GM10266 (cell line): ENCODE measurements at regions not wholly inside any gene's neighbourhood (a gene's known extent, or its start where the extent isn't known, plus 50 kb on each side); places are given as distances from the start of the nearest gene placed in this dataset.

Experiments used
- DNase-seq: peaks from one replicate; pipeline ENCODE4 v3.0.0; 2012; ENCODE audit errors: extremely low spot score
- TF ChIP-seq, protein P1 (sequence below): IDR thresholded peaks from 2 replicates; pipeline ENCODE4 v1.5.1; 2012; ENCODE audit warnings: mild to moderate bottlenecking, low read depth; ENCODE audit not compliant: control insufficient read depth, insufficient read depth; ENCODE audit errors: missing control alignments

DNA sequence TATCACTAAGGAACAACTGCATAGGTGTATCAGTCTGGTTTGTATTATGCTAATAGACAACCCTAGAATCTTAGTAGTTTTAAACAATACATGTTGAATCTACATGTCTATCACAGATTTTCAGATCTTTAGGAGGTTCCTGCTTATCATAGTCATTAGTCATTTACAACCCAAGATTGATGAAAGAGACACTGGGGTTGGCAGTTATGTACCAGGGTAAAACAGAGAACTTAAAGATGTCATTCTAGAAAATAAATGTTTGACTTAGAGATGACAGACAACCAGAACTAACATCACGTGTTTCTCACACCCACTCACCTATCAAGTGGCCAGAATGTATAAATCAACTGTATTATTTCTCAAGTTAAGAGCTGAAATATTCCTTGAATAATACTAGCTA is 181.9 kb downstream of the PABPC4L start:
- TF ChIP-seq, protein P1, sequence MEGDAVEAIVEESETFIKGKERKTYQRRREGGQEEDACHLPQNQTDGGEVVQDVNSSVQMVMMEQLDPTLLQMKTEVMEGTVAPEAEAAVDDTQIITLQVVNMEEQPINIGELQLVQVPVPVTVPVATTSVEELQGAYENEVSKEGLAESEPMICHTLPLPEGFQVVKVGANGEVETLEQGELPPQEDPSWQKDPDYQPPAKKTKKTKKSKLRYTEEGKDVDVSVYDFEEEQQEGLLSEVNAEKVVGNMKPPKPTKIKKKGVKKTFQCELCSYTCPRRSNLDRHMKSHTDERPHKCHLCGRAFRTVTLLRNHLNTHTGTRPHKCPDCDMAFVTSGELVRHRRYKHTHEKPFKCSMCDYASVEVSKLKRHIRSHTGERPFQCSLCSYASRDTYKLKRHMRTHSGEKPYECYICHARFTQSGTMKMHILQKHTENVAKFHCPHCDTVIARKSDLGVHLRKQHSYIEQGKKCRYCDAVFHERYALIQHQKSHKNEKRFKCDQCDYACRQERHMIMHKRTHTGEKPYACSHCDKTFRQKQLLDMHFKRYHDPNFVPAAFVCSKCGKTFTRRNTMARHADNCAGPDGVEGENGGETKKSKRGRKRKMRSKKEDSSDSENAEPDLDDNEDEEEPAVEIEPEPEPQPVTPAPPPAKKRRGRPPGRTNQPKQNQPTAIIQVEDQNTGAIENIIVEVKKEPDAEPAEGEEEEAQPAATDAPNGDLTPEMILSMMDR: no peak
- DNase-seq: no peak

DNA sequence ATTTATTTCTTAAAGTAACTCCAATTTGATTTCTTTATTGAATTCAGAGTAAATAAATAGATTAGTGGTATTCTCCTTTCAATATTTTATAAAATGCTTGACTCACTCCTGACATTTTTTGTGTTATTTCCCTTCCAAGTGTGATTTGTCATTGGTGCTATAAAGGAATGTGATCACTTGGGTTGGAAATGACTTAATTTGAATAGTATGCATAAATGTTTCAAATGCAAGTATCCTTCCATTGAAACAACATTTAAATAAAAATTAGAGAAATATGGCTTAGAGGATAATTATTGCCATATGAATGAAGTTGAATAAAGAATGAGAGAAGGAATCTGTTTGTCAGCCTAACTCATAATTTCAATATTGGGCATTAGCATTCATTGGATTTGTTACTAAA is 182.7 kb downstream of the PABPC4L start:
- no peak for DNase-seq
- TF ChIP-seq, protein P1: no peak

DNA sequence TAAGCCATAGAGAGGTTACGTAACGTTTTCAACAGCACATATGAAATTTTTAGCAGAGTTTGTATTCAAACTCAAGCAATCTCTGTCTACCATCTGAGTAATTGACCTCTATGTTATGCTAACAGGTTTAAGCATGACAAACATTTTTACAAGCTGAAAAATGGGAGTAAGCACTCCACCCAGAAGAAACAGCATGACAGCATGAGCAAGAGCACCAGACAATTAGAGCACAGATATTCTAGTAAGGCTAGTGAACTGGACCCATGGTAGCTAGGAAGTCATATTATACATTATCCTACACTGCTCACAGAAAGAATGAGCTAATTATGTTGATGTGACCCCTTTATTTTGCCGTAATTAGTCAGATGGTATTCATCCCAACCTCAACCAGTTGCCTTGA is 200.5 kb downstream of the PABPC4L start:
- no peak for DNase-seq
- TF ChIP-seq, protein P1: no peak

DNA sequence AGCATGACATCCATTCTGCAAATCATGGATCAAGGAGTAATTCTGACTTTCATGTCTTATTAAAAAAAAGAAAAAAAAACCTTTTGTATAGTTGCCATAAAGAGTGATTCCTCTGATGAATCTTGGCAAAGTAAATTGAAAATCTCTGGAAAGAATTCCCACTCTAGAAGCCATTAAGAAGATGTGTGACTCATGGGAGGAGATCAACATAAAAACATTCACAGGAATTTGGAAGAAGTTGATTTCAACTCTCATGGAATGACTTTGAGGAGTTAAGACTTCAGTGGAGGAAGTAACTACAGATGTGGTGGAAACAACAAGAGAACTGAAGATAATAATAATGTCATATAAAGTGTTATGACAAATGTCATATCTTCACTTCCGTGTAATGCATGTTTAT is 204.2 kb downstream of the PABPC4L start:
- TF ChIP-seq, protein P1: no peak
- DNase-seq: no peak

DNA sequence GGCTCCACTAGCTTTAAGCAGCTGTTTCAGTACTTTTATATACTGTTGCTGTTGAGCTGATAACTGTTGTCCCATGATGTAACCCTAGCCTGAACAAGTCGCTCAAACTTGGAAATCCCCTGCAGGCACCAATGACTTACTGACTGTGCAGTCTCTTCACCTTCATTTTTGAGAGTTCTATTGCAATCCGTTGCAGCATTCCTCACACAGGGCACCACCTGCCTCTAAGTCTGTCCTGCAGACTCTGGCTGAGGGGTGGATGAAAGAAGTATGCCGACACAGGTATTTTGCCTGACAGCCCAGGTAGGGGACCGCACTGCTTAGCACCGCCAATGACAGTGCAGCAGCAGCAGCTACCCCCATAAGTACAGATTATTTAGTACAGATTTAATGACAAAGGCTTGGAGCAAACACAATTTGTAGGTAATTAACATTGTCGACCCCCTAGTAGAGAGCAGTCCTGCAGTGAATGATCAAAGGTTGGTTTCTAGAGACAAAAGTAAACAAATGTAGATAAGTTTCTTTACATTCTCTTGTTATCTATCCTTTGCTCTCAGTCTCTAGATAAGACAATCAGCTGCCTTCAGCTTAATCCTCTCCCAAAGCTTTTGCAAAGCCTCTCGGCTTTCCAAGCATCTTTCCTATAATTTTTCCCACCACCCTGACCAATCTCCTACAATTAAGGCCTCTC is 205.0 kb downstream of the PABPC4L start:
- no peak for DNase-seq
- TF ChIP-seq, protein P1: no peak

DNA sequence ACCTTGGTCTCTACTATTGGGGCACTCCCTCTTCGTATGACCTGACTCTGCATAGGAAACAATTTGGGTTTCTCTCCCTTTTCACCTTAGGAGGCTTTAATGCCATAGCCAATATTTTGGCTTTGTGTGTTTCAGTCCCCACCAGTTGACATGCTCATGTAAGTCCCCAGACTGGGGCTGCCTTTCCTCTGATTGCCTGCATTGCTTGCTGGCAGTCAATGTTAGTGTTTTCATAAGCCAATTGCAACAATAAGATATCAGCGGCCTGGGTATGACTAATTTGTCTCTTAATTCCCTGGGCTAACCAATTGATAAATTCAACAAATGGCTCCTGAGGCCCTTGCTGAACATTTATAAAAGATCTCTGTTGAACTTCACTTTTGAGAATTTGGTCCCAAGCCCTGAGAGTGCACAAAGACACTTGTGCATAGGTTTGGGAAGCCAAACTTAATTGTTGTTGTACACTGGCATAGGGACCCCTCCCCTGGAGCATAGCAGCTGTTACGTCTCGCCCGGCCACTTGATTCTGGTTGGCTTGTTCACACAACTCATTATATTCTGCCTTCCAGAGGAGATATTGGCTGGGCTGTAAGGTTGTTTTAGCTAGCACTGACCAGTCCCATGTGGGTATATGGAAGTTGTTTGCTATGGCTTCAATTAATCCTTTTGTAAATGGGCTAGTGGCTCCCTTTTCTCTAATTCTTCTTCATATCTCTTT is 206.2 kb downstream of the PABPC4L start:
- no peak for DNase-seq
- TF ChIP-seq, protein P1: no peak

DNA sequence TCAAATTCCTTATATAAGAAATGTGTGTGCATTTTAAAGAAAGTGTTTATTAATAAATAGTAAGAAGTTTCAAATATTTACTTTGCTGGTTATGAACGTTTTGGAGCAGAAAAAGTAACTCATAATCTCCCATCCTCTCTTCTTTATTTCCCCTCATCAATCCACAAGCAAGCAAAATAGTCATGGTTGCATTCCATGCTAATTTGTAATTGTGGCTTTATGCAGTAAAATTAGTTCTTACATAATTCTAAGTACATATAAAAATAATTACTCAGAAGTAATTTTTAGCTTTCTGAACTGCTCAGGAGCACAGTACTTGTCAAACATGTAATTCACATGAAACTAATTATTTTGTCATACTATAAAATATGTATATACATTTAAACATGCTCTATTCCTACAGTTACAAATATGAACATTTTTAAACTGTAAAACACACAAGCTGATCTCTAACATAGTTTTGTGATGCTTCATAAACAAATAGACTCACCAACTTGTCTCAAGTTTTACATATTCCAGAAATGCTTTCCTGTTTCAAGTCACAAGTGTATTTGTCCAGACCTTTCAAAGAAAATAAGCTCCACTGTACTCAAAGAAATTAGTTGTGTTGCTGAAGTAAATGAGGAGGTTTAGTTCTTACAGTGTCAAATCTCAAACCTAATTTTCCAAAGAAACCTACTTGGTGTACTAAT is 218.9 kb downstream of the PABPC4L start:
- TF ChIP-seq, protein P1: no peak
- DNase-seq: no peak
